GM23248 (cell line): ENCODE measurements at regions not wholly inside any gene's neighbourhood (a gene's known extent, or its start where the extent isn't known, plus 50 kb on each side); places are given as distances from the start of the nearest gene placed in this dataset.
"Not testable (repeated sequence)": the region's sequence is repeated elsewhere in the genome, so short reads cannot be mapped to it uniquely, and the experiment has no call there.

Source experiments
- DNase-seq: peaks from one replicate; pipeline ENCODE4 v3.0.0-alpha.2; 2015
- H2AFZ ChIP-seq: fragments of 200-600 bp; sonication (generic); 2 replicates; pipeline ENCODE4 v1.6.1; 2016; ENCODE audit warnings: antibody characterized with exemption
- H3F3A ChIP-seq: fragments of 200-600 bp; sonication (generic); 2 replicates; pipeline ENCODE4 v1.6.1; 2016; ENCODE audit warnings: mild to moderate bottlenecking, antibody characterized with exemption, mixed run types; ENCODE audit not compliant: insufficient read depth
- H3K27ac ChIP-seq: fragments of 200-600 bp; sonication (generic); 2 replicates; pipeline ENCODE4 v1.5.1; 2016; ENCODE audit warnings: mild to moderate bottlenecking
- H3K27me3 ChIP-seq: fragments of 200-600 bp; sonication (generic); replicated peaks from 2 replicates; pipeline ENCODE4 v1.6.1; 2016; ENCODE audit warnings: mild to moderate bottlenecking; ENCODE audit not compliant: insufficient read depth
- H3K36me3 ChIP-seq: fragments of 200-600 bp; sonication (generic); 2 replicates; pipeline ENCODE4 v1.6.1; 2016; ENCODE audit warnings: low read depth, mild to moderate bottlenecking
- H3K4me1 ChIP-seq: fragments of 200-600 bp; sonication (generic); 2 replicates; pipeline ENCODE4 v1.6.1; 2016; ENCODE audit warnings: mild to moderate bottlenecking; ENCODE audit not compliant: insufficient read depth
- H3K4me2 ChIP-seq: fragments of 200-600 bp; sonication (generic); one replicate; pipeline ENCODE4 v1.6.1; 2016; ENCODE audit warnings: mild to moderate bottlenecking; ENCODE audit not compliant: unreplicated experiment
- H3K4me3 ChIP-seq: fragments of 200-600 bp; sonication (generic); 2 replicates; pipeline ENCODE4 v1.5.1; 2016; ENCODE audit warnings: mild to moderate bottlenecking
- H3K79me2 ChIP-seq: fragments of 200-600 bp; sonication (generic); 2 replicates; pipeline ENCODE4 v1.6.1; 2016; ENCODE audit warnings: mild to moderate bottlenecking; ENCODE audit not compliant: insufficient read depth
- H3K9ac ChIP-seq: fragments of 200-600 bp; sonication (generic); 2 replicates; pipeline ENCODE4 v1.6.1; 2016; ENCODE audit warnings: mild to moderate bottlenecking
- H3K9me2 ChIP-seq: fragments of 200-600 bp; sonication (generic); 2 replicates; pipeline ENCODE4 v1.6.1; 2016; ENCODE audit warnings: mixed run types, mild to moderate bottlenecking, moderate library complexity; ENCODE audit not compliant: insufficient read depth
- H3K9me3 ChIP-seq: fragments of 200-600 bp; sonication (generic); one replicate; pipeline ENCODE4 v1.6.1; 2017; ENCODE audit warnings: low read depth
- H4K20me1 ChIP-seq: fragments of 200-600 bp; sonication (generic); 2 replicates; pipeline ENCODE4 v1.6.0; 2016; ENCODE audit not compliant: insufficient read depth
- EZH2 ChIP-seq: fragments of 200-600 bp; sonication (generic); IDR thresholded peaks from 2 replicates; pipeline ENCODE4 v1.6.1; 2018; ENCODE audit warnings: antibody characterized with exemption, mild to moderate bottlenecking; ENCODE audit not compliant: insufficient read depth, poor library complexity, severe bottlenecking
- EZH2phosphoT487 ChIP-seq: fragments of 200-600 bp; sonication (generic); IDR thresholded peaks from 2 replicates; pipeline ENCODE4 v1.6.1; 2018; ENCODE audit warnings: antibody characterized with exemption, moderate library complexity, mild to moderate bottlenecking, low read depth; ENCODE audit not compliant: insufficient read depth
- WGBS, 2 experiments: methylation state at CpG; one replicate each; pipeline ENCODE4 v1.1.6; 2015 to 2017; ENCODE audit warnings: low lambda C conversion rate in 2 of 2, low coverage in 1 of 2; ENCODE audit errors: missing lambda C conversion rate in 2 of 2; 5-methylcytosine and 5-hydroxymethylcytosine counted together
- in situ Hi-C: fragments of 300-500 bp; cut with MboI; formaldehyde crosslinking; loops from 2 replicates; pipeline ENCODE4 v1.15.0; 2020

DNA sequence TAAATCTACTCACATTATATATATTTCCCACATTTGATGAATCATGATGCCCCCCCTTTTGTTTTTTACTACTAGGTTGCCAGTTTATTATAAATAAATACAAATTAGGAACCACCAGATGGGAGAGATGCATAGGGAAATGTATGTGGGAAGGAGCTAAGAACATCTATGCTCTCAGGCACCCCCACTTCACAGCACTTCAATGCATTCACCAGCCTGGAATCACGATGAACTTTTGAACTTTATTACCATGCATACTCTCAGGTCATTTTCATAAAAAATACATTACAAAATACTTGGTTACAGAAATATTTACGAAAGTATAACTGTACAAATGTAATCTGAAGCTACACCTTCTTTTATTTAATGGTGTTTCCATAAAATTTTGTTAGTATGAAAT is 988.0 kb upstream of the EPHA6 start:
- no peaks in the 10 kb centered on the region for H3K27me3 ChIP-seq
- no peaks in the 10 kb centered on the region for H3K9me3 ChIP-seq
- WGBS, 2 experiments, result 24 to 27% methylated on average over 2 of the region's 2 CpGs

DNA sequence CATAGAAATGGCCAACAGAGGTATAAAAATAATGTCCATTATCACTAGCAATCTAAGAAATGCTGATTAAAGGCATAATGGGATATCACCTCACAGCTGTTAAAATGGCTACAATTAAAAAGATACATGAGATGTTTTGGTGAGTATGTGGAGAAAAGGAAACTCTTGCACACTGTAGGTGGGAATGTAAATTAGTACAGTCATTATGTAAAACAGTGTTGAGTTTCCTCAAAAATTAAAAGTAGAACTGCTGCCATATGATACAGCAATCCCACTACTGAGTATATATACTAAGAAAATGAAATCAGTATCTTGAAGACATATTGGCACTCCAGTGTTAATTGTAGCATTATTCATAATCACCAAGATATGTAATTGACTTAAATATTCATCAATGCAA is 982.2 kb upstream of the EPHA6 start:
- Histone ChIP-seq H3K27ac (no peak overlapping the region), H3K9me3 (no peaks in the 10 kb centered on the region), H3K79me2 (no peaks in the 10 kb centered on the region), H4K20me1 (no peaks in the 10 kb centered on the region), H3K9me2 (no peaks in the 10 kb centered on the region), H3K36me3 (no peaks in the 10 kb centered on the region), H3K4me3 (no peak overlapping the region), H3K4me2 (no peak overlapping the region), H3F3A (no peaks in the 10 kb centered on the region), H3K4me1 (no peaks in the 10 kb centered on the region), H2AFZ (no peak overlapping the region), H3K27me3 (no peaks in the 10 kb centered on the region), H3K9ac (no peak overlapping the region)
- TF ChIP-seq EZH2 (no peak), EZH2phosphoT487 (no peak)
- no peak for DNase-seq
- in situ Hi-C loops, result no loop called here

More for the DNA sequence above, 988.0 kb upstream of the EPHA6 start:
- Histone ChIP-seq H3K27ac (no peak overlapping the region), H3K79me2 (no peaks in the 10 kb centered on the region), H3K4me3 (no peak overlapping the region), H2AFZ (no peak overlapping the region), H4K20me1 (no peaks in the 10 kb centered on the region), H3K4me1 (no peaks in the 10 kb centered on the region), H3K36me3 (no peaks in the 10 kb centered on the region), H3F3A (no peaks in the 10 kb centered on the region), H3K9me2 (no peaks in the 10 kb centered on the region), H3K4me2 (no peak overlapping the region), H3K9ac (no peak overlapping the region)
- in situ Hi-C loops, result no loop called here
- no peak for DNase-seq
- no peak for TF ChIP-seq EZH2
- TF ChIP-seq EZH2phosphoT487, result no peak

DNA sequence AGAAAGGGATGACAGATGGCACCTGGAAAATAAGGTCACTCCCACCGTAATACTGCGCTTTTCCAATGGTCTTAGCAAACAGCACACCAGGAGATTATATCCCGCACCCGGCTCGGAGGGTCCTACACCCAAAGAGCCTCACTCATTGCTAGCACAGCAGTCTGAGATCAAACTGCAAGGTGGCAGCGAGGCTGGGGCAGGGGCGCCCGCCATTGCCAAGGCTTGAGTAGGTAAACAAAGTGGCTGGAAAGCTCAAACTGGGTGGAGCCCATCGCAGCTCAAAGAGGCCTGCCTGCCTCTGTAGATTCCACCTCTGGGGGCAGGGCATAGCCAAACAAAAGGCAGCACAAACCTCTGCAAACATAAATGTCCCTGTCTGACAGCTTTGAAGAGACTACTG is 953.8 kb upstream of the EPHA6 start:
- H3K4me1 ChIP-seq, H3K27me3 ChIP-seq, H3K9me2 ChIP-seq, H3K27ac ChIP-seq, H3K36me3 ChIP-seq, H3K79me2 ChIP-seq, H4K20me1 ChIP-seq, H3F3A ChIP-seq, H3K4me3 ChIP-seq, H2AFZ ChIP-seq, H3K9me3 ChIP-seq, DNase-seq, in situ Hi-C loops, H3K9ac ChIP-seq, H3K4me2 ChIP-seq: not testable (repeated sequence)
- WGBS, 2 experiments, result 58 to 59% methylated on average over 9 of the region's 9 CpGs

DNA sequence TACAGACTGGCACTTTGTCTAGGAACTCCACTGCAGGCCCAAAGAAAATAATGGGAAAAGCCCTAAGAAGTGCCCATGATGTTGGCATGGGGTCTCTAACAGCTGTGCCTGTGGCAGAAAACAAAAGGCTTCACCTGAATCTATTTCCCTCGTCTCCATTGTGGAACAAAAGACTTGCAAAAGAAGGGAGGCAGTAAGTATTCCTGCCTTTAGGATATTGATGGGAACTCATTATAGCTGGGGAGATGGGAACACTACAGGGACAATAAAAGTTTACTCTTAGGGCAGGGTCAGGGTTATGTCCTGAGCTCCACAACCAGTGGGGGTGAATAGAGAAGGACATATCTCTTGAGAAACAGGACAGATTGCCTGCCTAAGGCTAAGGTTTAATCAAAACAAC is 930.6 kb upstream of the EPHA6 start:
- Histone ChIP-seq H3K9ac (no peak overlapping the region), H3K4me1 (no peaks in the 10 kb centered on the region), H3K27me3 (no peaks in the 10 kb centered on the region), H2AFZ (no peak overlapping the region), H3K79me2 (no peaks in the 10 kb centered on the region), H3K9me3 (no peaks in the 10 kb centered on the region), H3K4me3 (no peak overlapping the region), H4K20me1 (no peaks in the 10 kb centered on the region), H3K27ac (no peak overlapping the region), H3K36me3 (no peaks in the 10 kb centered on the region), H3K9me2 (no peaks in the 10 kb centered on the region), H3K4me2 (no peak overlapping the region), H3F3A (no peaks in the 10 kb centered on the region)
- TF ChIP-seq EZH2phosphoT487 (no peak), EZH2 (no peak)
- no peak for DNase-seq
- WGBS, 2 experiments, result 6 to 18% methylated on average over 1 of the region's 1 CpG
- in situ Hi-C loops, result no loop called here

DNA sequence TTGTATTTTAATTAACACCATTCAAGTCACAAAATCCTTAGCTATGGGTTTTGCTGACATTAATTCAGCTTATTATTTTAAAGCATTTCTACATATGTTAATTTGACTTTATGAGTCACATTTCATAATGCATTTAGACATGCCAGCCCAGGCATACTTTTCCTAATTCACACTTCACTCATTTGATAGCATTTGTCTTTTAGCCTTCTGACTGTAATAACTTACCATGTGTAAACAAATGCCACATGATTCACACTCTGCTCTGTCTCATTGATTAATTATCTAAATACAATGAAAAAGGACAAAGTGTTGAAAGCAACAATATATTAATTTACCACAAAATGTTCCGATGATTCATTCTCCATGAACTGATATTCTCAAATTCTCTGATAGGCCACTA is 927.8 kb upstream of the EPHA6 start:
- Histone ChIP-seq H3K27me3 (no peaks in the 10 kb centered on the region), H3K36me3 (no peaks in the 10 kb centered on the region), H3K79me2 (no peaks in the 10 kb centered on the region), H4K20me1 (no peaks in the 10 kb centered on the region), H3K9me2 (no peaks in the 10 kb centered on the region), H2AFZ (no peak overlapping the region), H3K27ac (no peak overlapping the region), H3K4me2 (no peak overlapping the region), H3K4me3 (no peak overlapping the region), H3K4me1 (no peaks in the 10 kb centered on the region), H3K9ac (no peak overlapping the region), H3F3A (no peaks in the 10 kb centered on the region), H3K9me3 (no peaks in the 10 kb centered on the region)
- 2 to 3% methylated on average over 1 of the region's 1 CpG for WGBS, 2 experiments
- TF ChIP-seq EZH2phosphoT487, result no peak
- TF ChIP-seq EZH2, result no peak
- in situ Hi-C loops, result no loop called here
- no peak for DNase-seq
